K562 (cell line): ENCODE measurements at regions not wholly inside any gene's neighbourhood (a gene's known extent, or its start where the extent isn't known, plus 50 kb on each side); places are given as distances from the start of the nearest gene placed in this dataset.

Experiments used
- ATF7 ChIP-seq: fragments of 450-650 bp; IDR thresholded peaks from 2 replicates; pipeline ENCODE4 v1.7.1; 2014; ENCODE audit warnings: mild to moderate bottlenecking, moderate library complexity
- CEBPB ChIP-seq: fragments of 450-650 bp; IDR thresholded peaks from 2 replicates; pipeline ENCODE4 v1.6.1; 2016; ENCODE audit warnings: missing genetic modification characterization, missing compliant biosample characterization
- FOS ChIP-seq: IDR thresholded peaks from 3 replicates; pipeline ENCODE4 v1.6.1; 2011; ENCODE audit not compliant: insufficient read length; ENCODE audit errors: extremely low read depth
- FOSL1 ChIP-seq: fragments of 200-800 bp; sonication (Bioruptor generic); conservative IDR thresholded peaks from 2 replicates; pipeline ENCODE4 v1.6.1; 2016; ENCODE audit warnings: missing genetic modification characterization, missing compliant biosample characterization
- MAX ChIP-seq: sonication (generic); formaldehyde crosslinking; IDR thresholded peaks from 2 replicates; pipeline ENCODE4 v1.9.0; 2022; ENCODE audit warnings: mild to moderate bottlenecking, missing genetic modification reagents
- RFX5 ChIP-seq: IDR thresholded peaks from 2 replicates; pipeline ENCODE4 v1.6.1; 2011; ENCODE audit warnings: low read depth, mild to moderate bottlenecking, improper control_type of control experiment, low read length
- SMAD3 ChIP-seq: fragments of 450-650 bp; formaldehyde crosslinking; conservative IDR thresholded peaks from 2 replicates; pipeline ENCODE4 v1.4.0; 2020; ENCODE audit warnings: mild to moderate bottlenecking
- SMARCC2 ChIP-seq: fragments of 450-650 bp; IDR thresholded peaks from 2 replicates; pipeline ENCODE4 v1.6.1; 2017; ENCODE audit warnings: antibody characterized with exemption, moderate library complexity, mild to moderate bottlenecking, low read depth
- TF ChIP-seq, protein P1 (sequence below): IDR thresholded peaks from 3 replicates; pipeline ENCODE4 v1.6.1; 2011; ENCODE audit warnings: borderline replicate concordance, mild to moderate bottlenecking, moderate library complexity; ENCODE audit not compliant: insufficient read length; ENCODE audit errors: extremely low read depth
- TF ChIP-seq, protein P2 (sequence below): fragments of 250-450 bp; sonication (Bioruptor Pico); IDR thresholded peaks from 2 replicates; pipeline ENCODE4 v1.8.0; 2022; ENCODE audit warnings: moderate library complexity, mild to moderate bottlenecking, inconsistent platforms

DNA sequence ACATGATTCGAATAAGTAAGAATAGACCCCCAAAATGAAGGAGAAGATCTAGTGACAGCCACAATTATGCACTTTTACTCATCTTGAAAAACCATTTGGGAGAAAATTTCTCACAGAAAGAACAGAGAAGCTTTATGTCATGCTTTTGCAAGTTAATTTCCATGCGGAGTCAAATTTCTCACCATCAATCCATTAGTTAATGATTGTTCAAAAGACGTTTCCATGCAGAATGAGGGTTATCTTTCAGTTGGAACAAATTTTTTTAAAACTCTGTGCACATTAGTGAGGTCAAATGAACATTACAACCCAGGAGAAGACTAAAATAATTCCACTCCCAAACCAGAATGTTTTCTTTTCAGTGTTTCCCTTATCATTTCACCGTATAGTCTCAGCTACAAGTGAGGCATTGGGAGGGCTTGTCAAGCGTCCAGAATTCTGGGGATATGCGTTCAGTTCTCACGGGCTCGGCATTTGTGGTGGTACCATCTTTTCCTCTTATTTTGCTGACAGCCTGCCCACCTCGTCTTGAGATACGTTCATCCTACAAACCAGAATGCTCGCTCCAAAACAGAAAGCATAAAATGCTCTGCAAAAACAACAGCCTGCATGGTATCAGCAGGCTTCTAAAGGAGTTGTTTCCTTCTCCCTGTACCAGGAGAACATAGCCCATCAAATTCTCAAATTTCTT, 130.8 kb upstream of the TBL1X start:
- no peak for TF ChIP-seq CEBPB
- TF ChIP-seq ATF7: no peak
- no peak for TF ChIP-seq RFX5
- no peak for TF ChIP-seq FOSL1 (tag)
- TF ChIP-seq, protein P1, sequence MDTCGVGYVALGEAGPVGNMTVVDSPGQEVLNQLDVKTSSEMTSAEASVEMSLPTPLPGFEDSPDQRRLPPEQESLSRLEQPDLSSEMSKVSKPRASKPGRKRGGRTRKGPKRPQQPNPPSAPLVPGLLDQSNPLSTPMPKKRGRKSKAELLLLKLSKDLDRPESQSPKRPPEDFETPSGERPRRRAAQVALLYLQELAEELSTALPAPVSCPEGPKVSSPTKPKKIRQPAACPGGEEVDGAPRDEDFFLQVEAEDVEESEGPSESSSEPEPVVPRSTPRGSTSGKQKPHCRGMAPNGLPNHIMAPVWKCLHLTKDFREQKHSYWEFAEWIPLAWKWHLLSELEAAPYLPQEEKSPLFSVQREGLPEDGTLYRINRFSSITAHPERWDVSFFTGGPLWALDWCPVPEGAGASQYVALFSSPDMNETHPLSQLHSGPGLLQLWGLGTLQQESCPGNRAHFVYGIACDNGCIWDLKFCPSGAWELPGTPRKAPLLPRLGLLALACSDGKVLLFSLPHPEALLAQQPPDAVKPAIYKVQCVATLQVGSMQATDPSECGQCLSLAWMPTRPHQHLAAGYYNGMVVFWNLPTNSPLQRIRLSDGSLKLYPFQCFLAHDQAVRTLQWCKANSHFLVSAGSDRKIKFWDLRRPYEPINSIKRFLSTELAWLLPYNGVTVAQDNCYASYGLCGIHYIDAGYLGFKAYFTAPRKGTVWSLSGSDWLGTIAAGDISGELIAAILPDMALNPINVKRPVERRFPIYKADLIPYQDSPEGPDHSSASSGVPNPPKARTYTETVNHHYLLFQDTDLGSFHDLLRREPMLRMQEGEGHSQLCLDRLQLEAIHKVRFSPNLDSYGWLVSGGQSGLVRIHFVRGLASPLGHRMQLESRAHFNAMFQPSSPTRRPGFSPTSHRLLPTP: no peak
- TF ChIP-seq, protein P2, sequence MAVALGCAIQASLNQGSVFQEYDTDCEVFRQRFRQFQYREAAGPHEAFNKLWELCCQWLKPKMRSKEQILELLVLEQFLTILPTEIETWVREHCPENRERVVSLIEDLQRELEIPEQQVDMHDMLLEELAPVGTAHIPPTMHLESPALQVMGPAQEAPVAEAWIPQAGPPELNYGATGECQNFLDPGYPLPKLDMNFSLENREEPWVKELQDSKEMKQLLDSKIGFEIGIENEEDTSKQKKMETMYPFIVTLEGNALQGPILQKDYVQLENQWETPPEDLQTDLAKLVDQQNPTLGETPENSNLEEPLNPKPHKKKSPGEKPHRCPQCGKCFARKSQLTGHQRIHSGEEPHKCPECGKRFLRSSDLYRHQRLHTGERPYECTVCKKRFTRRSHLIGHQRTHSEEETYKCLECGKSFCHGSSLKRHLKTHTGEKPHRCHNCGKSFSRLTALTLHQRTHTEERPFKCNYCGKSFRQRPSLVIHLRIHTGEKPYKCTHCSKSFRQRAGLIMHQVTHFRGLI (CRISPR knock-in tag): no peak
- TF ChIP-seq SMAD3 (CRISPR knock-in tag): no peak
- TF ChIP-seq FOS: no peak
- no peak for TF ChIP-seq MAX (CRISPR knock-in tag)
- no peak for TF ChIP-seq SMARCC2
